ENCODE measurements at regions not wholly inside any gene's neighbourhood (a gene's known extent, or its start where the extent isn't known, plus 50 kb on each side); places are given as distances from the start of the nearest gene placed in this dataset.
"Not testable (repeated sequence)": the region's sequence is repeated elsewhere in the genome, so short reads cannot be mapped to it uniquely, and the experiment has no call there.

DNA sequence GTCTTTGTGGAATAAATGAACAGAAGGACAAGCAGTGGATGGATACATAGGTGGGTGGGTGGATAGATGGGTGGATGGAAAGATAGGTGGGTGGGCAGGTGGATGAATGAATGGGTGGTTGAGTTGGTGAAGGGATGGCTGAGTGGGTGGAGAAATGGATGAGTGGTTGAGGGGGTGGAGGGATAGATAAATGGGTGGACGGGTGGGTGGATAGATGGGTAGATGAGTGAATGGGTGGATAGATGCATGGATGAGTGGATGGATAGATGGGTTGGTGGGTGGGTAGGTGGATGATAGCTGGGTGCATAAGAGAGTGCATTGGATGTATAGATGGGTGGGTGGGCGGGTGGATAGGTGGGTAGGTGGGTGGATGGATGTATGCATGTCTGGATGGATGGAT is 63.5 kb downstream of the UNC93B1 start:
- not testable (repeated sequence) for DNase-seq

DNA sequence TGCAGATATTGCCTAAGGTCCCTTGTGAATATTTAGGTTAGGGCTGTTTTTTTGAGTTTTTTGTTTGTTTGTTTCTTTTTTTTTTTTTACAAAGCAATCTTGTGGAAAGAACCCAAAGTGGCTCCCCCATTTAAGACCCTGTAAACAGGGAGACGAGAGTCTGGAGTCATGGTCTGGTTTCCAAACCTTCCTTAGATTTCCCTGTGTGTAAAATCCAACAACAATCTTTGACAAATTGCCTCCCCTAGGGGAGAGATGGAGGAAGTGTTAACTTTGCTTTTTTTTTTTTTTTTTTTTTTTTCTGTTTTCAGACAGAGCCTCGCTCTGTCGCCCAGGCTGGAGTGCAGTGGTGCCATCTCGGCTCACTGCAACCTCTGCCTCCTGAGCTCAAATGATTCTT is 64.9 kb downstream of the UNC93B1 start:
- not testable (repeated sequence) for DNase-seq

DNA sequence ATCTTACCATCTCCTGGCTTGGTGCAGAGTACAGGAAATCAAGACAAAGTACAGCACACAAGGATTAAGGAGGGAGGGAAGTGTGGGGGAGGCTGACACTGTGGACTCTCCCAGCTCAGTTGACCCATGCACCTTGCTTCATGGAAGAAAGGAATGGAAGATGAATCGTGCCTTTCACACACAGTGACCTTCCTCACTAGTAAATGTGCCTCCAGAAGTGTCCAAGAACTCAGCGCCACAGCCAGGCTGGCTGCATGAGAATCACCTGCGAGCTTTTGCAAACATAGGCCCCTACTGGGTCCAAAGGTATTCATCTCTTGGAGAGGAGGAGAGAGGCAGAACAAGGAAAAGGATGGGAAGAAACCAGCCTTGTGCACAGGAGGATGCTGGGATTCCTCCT is 65.5 kb downstream of the UNC93B1 start:
- DNase-seq: not testable (repeated sequence)

DNA sequence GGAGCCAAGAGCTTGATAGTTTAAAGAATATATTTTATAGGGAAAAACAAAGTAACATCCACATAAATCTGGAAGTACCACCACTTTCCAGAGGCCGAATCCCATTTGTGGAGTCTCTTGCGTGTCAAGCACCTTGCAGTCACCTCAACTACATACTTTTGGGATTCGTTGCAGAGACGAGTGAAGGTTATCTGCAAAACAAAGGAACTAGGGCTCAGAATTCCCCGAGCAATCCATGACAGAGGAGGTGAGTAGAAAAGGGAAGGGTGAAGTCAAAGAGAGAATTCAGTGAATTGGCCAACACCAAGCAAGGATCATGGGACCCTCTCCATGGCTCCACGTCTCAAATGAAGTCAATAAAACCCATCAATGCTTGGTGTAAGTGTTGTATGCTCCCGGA is 80.3 kb downstream of the UNC93B1 start:
- DNase-seq: not testable (repeated sequence)

DNA sequence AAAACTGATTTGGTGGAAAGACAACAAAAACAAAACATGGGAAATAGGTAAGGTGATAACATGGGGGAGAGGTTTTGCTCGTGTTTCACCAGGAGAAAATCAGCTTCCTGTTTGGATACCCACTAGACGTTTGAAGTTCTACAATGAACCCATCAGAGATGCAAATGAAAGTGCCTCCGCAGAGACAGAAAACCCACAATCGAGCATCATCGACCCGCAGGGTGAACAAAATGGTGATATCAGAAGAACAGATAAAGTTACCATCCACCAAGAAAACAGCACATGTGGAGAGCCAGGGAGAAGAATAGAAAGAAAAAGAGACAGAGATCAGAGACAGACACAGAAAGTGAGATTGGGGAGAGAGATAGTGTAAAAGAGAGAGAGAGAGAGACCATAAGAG is 83.4 kb downstream of the UNC93B1 start:
- not testable (repeated sequence) for DNase-seq

DNA sequence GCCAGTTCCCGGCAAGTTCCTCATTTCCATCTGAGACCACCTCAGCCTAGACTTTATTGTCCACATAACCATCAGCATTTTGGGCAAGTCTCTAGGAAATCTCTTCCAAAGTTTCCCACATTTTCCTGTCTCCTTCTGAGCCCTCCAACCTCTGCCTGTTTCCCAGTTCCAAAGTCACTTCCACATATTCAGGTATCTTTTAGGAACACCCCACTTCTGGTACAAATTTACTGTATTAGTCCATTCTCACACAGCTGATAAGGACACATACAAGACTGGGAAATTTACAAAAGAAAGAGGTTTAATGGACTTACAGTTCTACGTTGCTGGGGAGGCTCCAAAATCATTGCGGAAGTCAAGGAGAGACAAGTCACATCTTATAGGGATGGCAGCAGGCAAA is 91.7 kb downstream of the UNC93B1 start:
- not testable (repeated sequence) for DNase-seq

DNA sequence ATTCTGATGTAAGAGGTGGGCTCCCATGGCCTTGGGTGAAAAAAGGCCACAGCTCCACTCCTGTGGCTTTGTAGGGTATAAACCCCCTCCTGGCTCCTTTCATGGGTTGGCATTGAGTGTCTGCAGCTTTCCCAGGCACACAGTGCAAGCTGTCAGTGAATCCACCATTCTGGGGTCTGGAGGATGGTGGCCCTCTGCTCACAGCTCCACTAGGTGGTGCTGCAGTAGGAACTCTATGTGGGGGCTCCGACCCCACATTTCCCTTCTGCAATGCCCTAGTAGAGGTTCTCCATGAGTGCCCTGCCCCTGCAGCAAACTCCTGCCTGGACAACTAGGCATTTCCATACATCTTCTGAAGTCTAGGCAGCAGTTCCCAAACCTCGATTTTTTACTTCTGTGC is 92.7 kb downstream of the UNC93B1 start:
- not testable (repeated sequence) for DNase-seq

DNA sequence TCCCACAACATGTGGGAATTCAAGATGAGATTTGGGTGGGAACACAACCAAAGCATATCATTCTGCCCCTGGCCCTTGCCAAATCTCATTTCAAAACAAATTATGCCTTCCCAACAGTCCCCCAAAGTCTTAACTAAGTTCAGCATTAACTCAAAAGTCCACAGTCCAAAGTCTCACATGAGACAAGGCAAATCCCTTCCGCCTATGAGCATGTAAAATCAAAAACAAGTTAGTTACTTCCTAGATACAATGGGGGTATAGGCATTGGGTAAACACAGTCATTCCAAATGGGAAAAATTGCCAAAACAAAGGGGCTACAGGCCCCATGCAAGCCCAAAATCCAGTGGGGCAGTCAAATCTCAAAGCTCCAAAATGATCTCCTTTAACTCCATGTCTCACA is 93.1 kb downstream of the UNC93B1 start:
- not testable (repeated sequence) for DNase-seq

DNA sequence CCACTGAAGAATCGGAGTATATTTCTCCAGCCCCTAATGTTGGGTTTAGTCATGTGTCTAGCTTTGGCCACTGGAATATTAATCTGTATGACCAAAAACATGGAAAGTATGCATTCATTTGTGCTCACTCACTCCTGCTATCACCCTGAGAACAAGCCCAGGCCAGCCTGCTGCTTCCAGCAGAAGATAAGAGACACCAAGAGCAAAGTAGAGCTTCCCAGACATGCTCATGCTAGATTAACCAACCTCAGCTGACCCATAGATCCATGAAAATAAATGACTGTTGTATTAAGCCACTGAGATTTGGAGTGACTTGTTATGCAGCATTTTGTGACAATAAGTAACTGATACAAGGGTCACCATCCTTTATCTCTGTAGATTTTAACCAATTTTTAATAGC is 96.9 kb downstream of the UNC93B1 start:
- not testable (repeated sequence) for DNase-seq

DNA sequence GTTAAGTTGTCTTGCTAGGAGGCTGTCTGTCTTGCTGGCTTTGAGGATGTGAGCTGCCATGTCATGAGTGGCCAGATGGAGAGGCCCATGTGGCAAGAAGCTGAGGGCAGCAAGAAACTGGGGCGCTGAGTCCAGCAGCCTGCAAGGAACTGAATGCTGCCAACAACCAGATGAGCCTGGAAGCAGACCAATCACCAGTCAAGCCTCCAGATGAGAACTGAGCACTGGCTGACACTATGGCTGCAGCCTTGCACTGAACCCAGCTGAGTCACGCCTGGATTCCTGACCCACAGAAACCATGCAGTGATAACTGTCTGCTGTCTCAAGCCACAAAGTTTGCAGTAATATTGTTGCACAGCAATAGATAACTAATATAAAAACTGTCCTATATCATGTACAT is 104.4 kb downstream of the UNC93B1 start:
- DNase-seq: not testable (repeated sequence)

DNA sequence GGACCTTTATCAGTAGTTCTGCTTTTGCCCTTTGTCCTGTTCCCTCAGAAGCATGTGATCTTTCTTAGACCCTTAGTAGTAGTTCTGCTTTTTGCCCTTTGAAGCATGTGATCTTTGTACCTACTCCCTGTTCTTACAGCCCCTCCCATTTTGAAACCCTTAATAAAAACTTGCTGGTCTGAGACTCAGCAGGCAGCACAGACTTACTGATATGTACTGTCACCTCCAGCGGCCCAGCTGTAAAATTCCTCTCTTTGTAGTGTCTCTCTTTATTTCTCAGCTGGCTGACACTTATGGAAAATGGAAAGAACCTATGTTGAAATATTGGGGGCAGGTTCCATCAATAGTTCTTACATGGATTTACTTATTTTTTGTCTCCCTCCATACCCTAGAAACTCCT is 110.4 kb downstream of the UNC93B1 start:
- DNase-seq: not testable (repeated sequence)

DNA sequence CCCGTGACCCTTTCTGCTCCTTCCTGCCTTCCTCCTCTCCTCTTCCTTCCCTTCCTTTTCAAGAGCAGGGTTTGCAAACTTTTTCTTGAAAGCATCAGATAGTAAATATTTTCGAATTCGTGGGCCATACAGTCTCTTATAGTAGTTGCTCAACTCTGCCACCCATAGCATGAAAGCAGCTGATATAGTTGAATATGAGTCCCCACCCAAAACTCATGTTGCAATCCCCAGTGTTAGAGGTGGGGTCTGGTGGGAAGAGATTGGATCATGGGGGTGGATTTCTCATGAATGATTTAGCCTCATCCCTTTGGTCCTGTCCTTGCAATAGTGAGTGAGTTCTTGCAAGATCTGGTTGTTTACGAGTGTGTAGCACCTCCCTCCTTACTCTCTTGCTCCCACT is 114.3 kb downstream of the UNC93B1 start:
- not testable (repeated sequence) for DNase-seq

DNA sequence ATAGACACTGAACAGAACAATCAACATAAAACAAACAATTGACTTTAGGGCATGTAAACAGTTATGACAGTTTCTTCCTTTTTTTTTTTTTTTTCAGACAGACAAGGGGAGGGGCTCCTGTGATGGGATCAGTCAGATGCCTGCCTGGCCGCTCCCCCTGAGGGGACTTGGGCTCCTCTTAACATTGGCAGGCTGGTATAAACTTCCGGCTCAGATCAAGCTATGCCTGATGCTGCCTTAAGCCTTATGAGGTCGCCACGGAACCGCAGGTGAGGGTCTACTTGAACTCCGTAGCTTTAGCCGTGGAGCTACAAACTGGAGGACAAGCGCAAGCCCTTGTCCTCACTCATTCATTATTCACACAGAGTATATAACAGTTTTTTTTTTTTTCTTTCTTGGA is 115.8 kb downstream of the UNC93B1 start:
- not testable (repeated sequence) for DNase-seq

DNA sequence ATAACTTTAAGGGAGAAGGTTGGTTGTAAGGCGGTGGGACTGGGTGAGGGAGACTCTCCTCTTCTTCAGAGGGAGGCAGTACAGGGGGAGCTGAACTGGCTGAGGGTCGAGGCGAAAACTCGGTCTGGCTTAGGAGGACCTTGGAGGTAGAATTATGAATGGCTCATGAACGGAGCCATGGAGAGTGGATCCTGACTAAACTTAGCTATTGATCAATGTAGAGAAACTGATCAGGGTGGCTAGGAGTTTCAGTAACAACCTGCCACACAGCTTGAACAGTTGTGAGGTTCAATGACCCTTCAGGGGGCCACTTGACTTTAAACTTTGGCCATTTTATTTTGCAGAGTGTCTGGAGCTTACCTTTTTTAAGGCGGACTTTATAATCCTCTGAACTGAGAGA is 117.2 kb downstream of the UNC93B1 start:
- DNase-seq: not testable (repeated sequence)

DNA sequence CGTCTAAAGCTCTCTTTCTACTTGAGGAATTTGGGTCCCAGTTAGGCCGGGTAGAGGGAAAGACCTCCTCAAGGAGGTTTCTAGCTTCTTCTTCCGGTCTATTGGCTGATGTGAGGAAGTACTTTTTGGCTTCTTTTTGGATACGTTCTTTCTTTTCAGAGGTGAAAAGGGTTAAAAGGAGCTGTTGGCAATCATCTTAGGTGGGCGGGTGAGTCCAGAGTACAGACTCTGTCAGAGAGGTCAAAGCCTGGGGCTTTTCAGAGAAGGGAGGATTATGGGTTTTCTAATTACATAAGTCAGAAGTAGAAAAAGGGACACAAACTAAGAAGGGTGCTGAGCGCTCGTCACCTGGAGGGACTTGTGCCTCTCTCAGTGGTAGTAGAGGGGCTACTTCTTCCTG is 117.7 kb downstream of the UNC93B1 start:
- DNase-seq: not testable (repeated sequence)

DNA sequence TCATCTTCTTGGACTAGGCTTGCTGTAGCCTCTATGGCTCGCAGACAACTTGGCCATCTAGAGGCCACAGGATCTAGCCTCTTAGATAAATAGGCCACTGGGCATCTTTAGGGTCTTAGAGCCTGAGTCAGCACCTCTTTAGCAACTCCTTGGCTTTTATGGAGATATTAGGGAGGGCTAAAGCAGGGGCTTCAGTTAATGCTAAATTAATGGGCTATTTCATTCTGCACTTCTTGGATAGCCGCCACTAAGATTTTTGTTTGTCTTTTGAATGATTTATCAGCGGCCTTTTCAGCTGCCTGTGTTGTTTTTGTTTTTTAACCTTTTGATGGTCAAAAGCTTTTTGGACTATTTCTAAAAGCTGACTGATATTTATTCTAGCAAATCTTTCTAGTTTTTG is 118.3 kb downstream of the UNC93B1 start:
- DNase-seq: not testable (repeated sequence)

DNA sequence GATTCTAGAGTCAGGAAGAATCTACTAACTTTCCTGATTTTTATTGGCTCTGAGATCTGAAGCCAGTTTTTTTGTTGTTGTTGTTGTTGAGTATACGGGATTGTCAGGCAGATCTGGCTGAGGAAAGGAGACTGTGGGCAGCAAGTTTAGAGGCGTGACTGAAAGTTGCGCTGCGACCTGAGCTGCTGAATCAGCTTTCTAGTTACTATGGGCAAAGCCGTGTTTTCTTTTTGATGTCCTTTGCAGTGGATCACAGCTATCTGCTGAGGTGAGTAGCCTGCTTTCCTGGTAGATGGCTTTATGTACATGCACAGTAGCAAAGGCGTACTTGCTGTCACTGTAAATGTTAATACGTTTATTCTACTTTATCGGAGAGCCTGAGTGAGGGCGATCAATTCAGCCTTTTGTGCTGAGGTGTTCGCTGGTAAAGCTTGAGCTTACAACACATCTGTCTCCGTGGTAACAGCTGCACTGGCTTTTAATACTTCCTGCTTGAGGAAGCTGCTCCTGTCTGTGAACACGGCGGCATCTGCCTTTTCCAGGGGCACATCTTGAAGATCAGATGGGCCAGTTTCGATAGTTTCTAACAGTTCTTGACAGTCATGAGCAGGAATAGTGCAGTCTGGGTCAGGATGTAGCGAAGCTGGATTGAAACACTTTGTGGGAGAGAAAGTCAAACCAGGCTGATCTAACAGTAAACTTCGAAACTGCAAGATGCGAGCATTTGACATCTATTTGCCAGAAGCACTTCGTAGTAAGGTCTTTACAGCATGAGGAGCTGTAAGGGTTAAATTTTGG is 118.9 kb downstream of the UNC93B1 start:
- not testable (repeated sequence) for DNase-seq

DNA sequence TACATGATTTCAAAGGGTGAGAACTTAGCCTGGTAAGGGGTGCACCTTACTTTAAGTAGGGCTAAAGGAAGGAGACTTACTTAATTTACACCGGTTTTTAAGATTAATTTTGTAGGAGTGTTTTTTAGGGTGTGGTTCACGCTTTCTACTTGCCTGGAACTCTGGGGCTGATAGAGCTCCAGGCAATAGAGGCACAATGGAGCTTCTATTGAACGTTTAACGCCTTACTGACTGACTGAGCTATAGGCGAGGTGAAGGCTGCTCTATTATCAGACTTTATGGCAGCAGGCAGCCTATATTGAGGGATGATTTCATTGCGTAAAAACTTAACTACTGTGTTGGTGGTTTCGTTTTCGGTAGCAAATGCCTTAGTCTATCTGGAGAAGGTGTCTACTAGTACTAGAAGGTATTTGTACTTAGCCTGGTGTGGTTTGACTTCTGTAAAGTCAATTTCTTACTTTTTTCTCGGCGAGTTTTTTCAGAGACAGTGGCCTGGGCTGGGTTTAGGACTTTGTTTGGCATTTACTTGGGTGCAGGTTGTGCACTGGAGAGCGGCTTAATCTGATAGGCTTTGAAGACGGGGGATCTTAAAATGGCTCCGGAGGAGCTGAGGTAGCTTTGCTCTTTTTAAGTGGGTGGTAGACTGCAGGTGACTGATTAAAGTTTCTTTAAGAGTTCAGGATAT is 119.7 kb downstream of the UNC93B1 start:
- not testable (repeated sequence) for DNase-seq

DNA sequence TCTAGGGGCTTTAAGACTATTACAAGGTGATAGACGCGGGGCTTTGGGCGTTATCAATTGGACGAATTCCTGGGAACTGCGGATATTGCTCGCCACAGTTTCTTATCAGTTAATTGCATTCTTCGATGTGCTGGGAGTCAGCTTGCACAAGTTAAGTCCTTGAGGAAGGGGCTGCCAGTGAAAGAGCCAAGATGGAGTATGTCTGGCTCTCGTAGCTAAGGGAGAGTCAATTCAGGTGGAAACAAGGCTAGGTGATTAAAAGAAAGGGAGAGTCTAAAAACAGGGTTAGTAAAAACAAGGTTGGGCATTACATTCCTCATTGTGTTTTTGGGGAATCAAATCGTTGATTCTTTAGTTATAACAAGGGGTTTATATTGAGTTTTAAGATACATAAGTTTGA is 121.6 kb downstream of the UNC93B1 start:
- not testable (repeated sequence) for DNase-seq

DNA sequence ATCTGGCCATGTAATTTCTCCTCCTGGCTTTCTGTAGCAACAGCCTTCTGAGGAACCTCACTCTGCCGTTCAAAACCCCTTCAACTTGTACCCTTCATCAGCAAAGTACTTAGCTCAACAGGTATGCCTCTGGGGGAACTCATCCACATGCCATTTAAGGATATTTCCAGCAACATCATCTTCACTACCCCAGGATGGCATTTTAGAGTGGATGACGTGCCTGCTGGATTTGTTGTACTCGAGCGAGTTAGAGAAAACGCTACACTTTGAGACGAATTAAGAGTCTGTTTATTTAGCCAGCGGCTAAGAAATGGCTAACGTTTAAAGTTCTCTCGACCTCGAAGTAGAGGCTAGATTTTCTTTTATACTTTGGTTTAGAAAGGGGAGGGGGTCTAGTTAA is 122.1 kb downstream of the UNC93B1 start:
- not testable (repeated sequence) for DNase-seq

DNA sequence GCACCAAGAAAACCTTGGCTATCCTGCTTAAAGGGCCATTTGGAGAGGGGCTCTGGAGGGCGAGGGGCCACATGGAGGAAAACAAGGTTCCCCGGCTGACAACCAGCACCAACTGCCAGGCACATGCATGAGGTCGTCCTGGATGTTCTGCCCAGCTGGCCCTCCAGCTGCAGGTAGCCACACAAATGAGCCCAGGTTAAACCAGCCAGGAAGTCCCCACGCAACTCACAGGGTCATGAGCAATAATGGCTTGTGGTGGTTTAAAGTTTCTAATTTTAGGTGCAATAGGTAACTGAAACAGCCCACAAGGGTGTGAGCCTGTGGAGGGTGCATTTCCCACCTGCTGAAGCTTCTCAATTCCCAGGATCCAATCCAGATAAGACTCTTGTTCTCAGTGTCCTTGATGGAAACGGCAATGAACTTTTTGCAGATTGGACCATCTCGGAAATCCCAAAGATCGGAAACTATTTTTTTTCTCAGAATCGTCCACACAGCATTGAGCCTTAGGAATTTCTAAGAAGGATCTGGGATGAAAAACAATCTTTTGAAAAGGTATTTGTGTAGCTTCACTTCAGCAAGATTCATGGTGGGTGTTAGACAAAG is 123.2 kb downstream of the UNC93B1 start:
- not testable (repeated sequence) for DNase-seq

DNA sequence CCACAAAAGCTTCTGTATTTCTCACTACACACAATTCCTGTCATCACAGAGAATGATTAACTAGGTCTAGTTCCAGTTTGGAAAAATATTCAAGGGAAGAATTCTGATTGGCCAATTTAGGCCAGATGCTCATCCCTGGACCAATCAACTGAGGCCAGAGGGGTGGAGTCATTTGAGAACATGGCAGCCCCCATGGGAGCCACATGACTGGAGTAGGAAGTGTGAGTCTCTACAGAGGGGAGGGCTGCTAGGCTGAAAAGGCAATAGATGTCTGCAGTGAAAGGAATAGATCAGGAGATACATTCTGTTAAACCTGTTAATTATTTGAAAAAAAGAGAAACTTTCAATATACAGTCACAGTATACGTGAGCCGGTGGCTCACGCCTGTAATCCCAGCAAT is 125.2 kb downstream of the UNC93B1 start:
- not testable (repeated sequence) for DNase-seq

DNA sequence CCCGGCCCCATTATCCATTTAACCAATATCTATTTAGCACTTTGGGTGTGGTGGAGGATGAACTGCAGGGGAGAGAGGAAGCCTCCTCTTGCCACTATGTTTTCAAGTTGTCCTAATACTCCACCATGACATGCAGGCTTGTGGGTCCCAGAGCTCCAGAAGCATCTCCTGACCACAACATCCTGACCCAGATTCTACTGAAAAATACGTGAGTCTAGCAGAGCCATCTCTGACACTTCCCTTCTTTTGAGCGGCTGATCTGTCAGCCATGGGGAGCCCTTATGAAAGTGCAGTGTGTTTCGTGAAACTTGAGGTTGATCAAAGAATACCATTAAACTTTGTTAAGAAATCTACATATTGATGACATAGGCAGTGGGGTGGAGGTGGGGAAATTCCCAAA is 126.6 kb downstream of the UNC93B1 start:
- not testable (repeated sequence) for DNase-seq

DNA sequence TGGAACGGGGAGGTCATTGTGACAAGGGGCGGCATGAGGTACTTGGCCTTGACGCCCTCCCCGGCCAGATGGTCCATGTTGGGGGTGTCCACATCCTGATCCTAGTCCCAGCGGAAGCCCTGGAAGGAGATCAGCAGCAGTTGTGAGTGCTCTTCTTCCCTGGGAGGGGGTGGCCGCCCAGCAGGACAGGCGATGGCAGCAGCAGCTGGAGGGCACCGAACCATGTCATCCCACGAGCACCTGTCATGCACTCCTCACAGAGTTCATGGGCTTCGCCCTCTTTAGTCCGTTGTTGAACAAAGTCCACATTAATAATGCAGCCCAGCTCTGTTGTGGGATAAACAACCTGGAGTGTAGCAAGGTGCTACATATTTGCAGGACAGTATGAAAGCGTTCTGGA is 130.7 kb downstream of the UNC93B1 start:
- not testable (repeated sequence) for DNase-seq
